ENCODE measurements at regions not wholly inside any gene's neighbourhood (a gene's known extent, or its start where the extent isn't known, plus 50 kb on each side); places are given as distances from the start of the nearest gene placed in this dataset.

DNA sequence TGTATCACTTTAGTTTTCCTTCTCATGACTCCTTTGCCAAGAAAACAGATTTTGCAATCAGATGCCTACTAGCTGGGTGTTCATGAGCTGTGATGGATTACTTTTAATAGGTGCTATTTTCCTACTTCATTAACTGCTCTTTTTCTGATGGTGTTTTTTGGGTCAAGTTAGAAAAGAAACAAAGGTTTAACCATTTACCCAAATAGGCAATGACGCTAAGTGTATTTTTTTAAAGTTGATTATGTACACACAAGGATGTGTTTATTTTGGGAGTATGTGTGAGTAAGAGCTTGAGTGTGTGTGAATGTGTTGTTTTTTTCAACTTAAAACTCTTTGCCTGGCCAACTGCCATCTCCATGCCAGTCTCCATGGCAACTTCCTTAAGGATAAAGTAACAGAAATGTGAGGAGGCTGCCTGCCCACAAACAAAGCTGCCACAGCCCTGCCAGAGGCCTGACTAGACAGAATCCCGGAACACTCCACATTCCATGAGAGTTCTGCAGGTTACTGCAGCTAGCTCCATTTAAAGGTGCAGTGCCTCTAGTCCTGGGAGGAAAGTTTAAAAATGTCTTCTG, 215.6 kb upstream of the RBMS3 start:
- Histone ChIP-seq H4K8ac (ENCODE audit: extremely low read depth, insufficient read depth, low read length) (no peak overlapping the region), H3K9ac (replicated peaks in 1 of 4; ENCODE audit: extremely low read depth in 1 of 4, low read depth in 3 of 4, low read length in 3 of 4) (no peak overlapping the region), H3K9me3 (ENCODE audit: insufficient read depth in 2 of 2, low read depth in 1 of 2, low read length in 1 of 2) (no peaks in the 10 kb centered on the region), H4K20me1 (replicated peaks in 1 of 2; ENCODE audit: control insufficient read depth in 1 of 2, insufficient read depth in 2 of 2, low read length in 2 of 2) (no peaks in the 10 kb centered on the region), H2AK5ac (ENCODE audit: low read depth, low read length) (no peak overlapping the region), H3K18ac (ENCODE audit: extremely low read depth, low read length) (no peak overlapping the region), H3K4me2 (ENCODE audit: insufficient read depth in 1 of 2, low read depth in 2 of 2, low read length in 2 of 2) (no peak overlapping the region), H2BK15ac (ENCODE audit: low read length) (no peak overlapping the region), H3K23me2 (ENCODE audit: low read depth, low read length) (no peaks in the 10 kb centered on the region), H3K4me1 (replicated peaks in 1 of 4; ENCODE audit: control insufficient read depth in 3 of 4, insufficient read depth in 4 of 4, low read length in 3 of 4) (no peaks in the 10 kb centered on the region), H4K5ac (ENCODE audit: insufficient read length, low read depth, low read length) (no peak overlapping the region), H2BK5ac (ENCODE audit: low read depth, low read length) (no peak overlapping the region), H2BK120ac (replicated peaks; ENCODE audit: low read depth, low read length) (no peak overlapping the region), H3K4ac (replicated peaks; ENCODE audit: insufficient read length, low read depth, low read length) (no peak overlapping the region), H2BK20ac (ENCODE audit: low read length) (no peak overlapping the region), H3K27ac (ENCODE audit: low read depth, low read length) (no peak overlapping the region), H3K14ac (ENCODE audit: insufficient read length) (no peak overlapping the region), H2AFZ (ENCODE audit: low read length) (no peak overlapping the region), H3K79me2 (ENCODE audit: control insufficient read depth in 1 of 2, insufficient read depth in 2 of 2, low read length in 2 of 2) (no peaks in the 10 kb centered on the region), H3K27me3 (replicated peaks in 1 of 4; ENCODE audit: control insufficient read depth in 3 of 4, extremely low read depth in 1 of 4, insufficient read depth in 3 of 4, low read length in 3 of 4) (no peaks in the 10 kb centered on the region), H3K79me1 (ENCODE audit: low read depth, low read length) (no peaks in the 10 kb centered on the region), H4K91ac (replicated peaks; ENCODE audit: insufficient read length, low read length) (no peak overlapping the region), H3K56ac (replicated peaks; ENCODE audit: insufficient read length, low read depth, low read length) (no peak overlapping the region), H3K4me3 (ENCODE audit: extremely low read depth in 1 of 4, insufficient read depth in 2 of 4, low read depth in 3 of 4, low read length in 4 of 4) (no peak overlapping the region), H3K36me3 (ENCODE audit: control insufficient read depth in 2 of 4, insufficient read depth in 4 of 4, low read length in 3 of 4) (no peaks in the 10 kb centered on the region), H2BK12ac (ENCODE audit: low read depth, low read length) (no peak overlapping the region), H3K23ac (ENCODE audit: insufficient read length) (no peak overlapping the region)
- WGBS, 2 experiments (ENCODE audit: extremely low coverage in 1 of 2, insufficient coverage in 1 of 2, insufficient read length in 1 of 2, insufficient replicate concordance in 2 of 2, low coverage in 1 of 2, low lambda C conversion rate in 2 of 2, missing lambda C conversion rate in 1 of 2) = 87% methylated on average over 2 of the region's 2 CpGs; no CpG with 5 or more reads in 1 of the 2 experiments
- DNase-seq (ENCODE audit: low read depth in 1 of 2, low spot score in 2 of 2) (peak in 1 of 2 experiments; percentile 34), FAIRE-seq (no peak)
- POLR2A ChIA-PET (ENCODE audit: partially characterized antibody) = no interaction called here
- TF ChIP-seq PHF8 (conservative IDR thresholded peaks at IDR 0.05; ENCODE audit: low read depth, low read length) = no peak
- TF ChIP-seq RAD21 (IDR thresholded peaks at IDR 0.05 in 1 of 2, conservative IDR thresholded peaks at IDR 0.05 in 1 of 2; ENCODE audit: low read depth in 2 of 2, low read length in 2 of 2) = peak in 1 of 2 experiments; percentile 12; a peak in 1 of 4 replicates
- TF ChIP-seq BACH1 (IDR thresholded peaks at IDR 0.05; ENCODE audit: low read length) = no peak
- peak; percentile 89 for TF ChIP-seq TEAD4 (IDR thresholded peaks at IDR 0.05; ENCODE audit: low read depth, low read length)
- 0 out of 3 replicates have a peak, but pooled peaks of 1 of the 2 experiments have one; percentile 18 for TF ChIP-seq EP300 (IDR thresholded peaks at IDR 0.05; ENCODE audit: borderline replicate concordance in 1 of 2, low read depth in 2 of 2, low read length in 2 of 2)
- TF ChIP-seq NANOG (IDR thresholded peaks at IDR 0.05; ENCODE audit: insufficient read depth, low read depth, low read length, poor library complexity, severe bottlenecking) = no peak
- no peak for TF ChIP-seq TAF1 (IDR thresholded peaks at IDR 0.05; ENCODE audit: low read depth, low read length)
- CTCF ChIA-PET (ENCODE audit: partially characterized antibody) = interaction anchor here (1.2 kb wide), 1 partner anchor 75 kb away, joined by 3 read pairs; no protein-coding TSS in a partner anchor

All from H1 (cell line).